ENCODE measurements at regions not wholly inside any gene's neighbourhood (a gene's known extent, or its start where the extent isn't known, plus 50 kb on each side); places are given as distances from the start of the nearest gene placed in this dataset.
A peak's percentile ranks its signal among the peaks of the same experiment; 100 is the strongest.

- TF ChIP-seq POLR2AphosphoS5 (IDR thresholded peaks at IDR 0.05) (peak in 3 of 4 donors; percentile 23 to 41 (median 28)), CTCF (IDR thresholded peaks at IDR 0.05) (no peak)
- intact Hi-C loops (cut with DNase I): no loop called here
- DNase-seq: no peak
- no peaks in the 10 kb centered on the region for H3K36me3 ChIP-seq
- no peaks in the 10 kb centered on the region for H3K27me3 ChIP-seq
- WGBS, 2 donors: 64 to 82% methylated on average over 4 of the region's 4 CpGs
- peak overlapping the region in 3 of 4 donors; percentile 13 to 30 (median 25) for H3K27ac ChIP-seq
- peaks cover 0 to 20% (median 13%) of the 10 kb centered on the region in 4 donors for H3K4me1 ChIP-seq
- H3K9me3 ChIP-seq: peaks cover 0 to 2% (median 0%) of the 10 kb centered on the region in 4 donors
- H3K4me3 ChIP-seq: no peak overlapping the region
These were observed 72.1 kb upstream of the TENM4 start for GRCh38 chr11:79512706-79513469.

- intact Hi-C loops (cut with DNase I): no loop called here
- no peak for TF ChIP-seq POLR2AphosphoS5 (IDR thresholded peaks at IDR 0.05)
- no peak for TF ChIP-seq CTCF (IDR thresholded peaks at IDR 0.05)
- no peak for TF ChIP-seq EP300 (IDR thresholded peaks at IDR 0.05)
- TF ChIP-seq POLR2A (IDR thresholded peaks at IDR 0.05): no peak
- Histone ChIP-seq H3K36me3 (no peaks in the 10 kb centered on the region), H3K27ac (no peak overlapping the region), H3K4me3 (no peak overlapping the region), H3K4me1 (peaks cover 0 to 20% (median 13%) of the 10 kb centered on the region in 4 donors), H3K27me3 (no peaks in the 10 kb centered on the region), H3K9me3 (peaks cover 0 to 2% (median 0%) of the 10 kb centered on the region in 4 donors)
- 69 to 88% methylated on average over 9 of the region's 9 CpGs for WGBS, 2 donors
- no peak for DNase-seq
These were observed 70.1 kb upstream of the TENM4 start for GRCh38 chr11:79510960-79511359.

- H3K4me1 ChIP-seq: peaks cover 0 to 23% (median 13%) of the 10 kb centered on the region in 4 donors
- 66 to 77% methylated on average over 3 of the region's 3 CpGs for WGBS, 2 donors
- H3K9me3 ChIP-seq: no peaks in the 10 kb centered on the region
- intact Hi-C loops (cut with DNase I): no loop called here
- H3K36me3 ChIP-seq: no peaks in the 10 kb centered on the region
- no peak for TF ChIP-seq EP300 (IDR thresholded peaks at IDR 0.05)
- no peak for TF ChIP-seq CTCF (IDR thresholded peaks at IDR 0.05)
- TF ChIP-seq POLR2AphosphoS5 (IDR thresholded peaks at IDR 0.05): no peak
- TF ChIP-seq POLR2A (IDR thresholded peaks at IDR 0.05): no peak
- no peak overlapping the region for H3K4me3 ChIP-seq
- no peaks in the 10 kb centered on the region for H3K27me3 ChIP-seq
- H3K27ac ChIP-seq: no peak overlapping the region
- no peak for DNase-seq
These were observed 67.6 kb upstream of the TENM4 start for GRCh38 chr11:79508461-79508860.

- no peaks in the 10 kb centered on the region for H3K36me3 ChIP-seq
- no peaks in the 10 kb centered on the region for H3K9me3 ChIP-seq
- TF ChIP-seq POLR2A (IDR thresholded peaks at IDR 0.05) (no peak), CTCF (IDR thresholded peaks at IDR 0.05) (no peak), EP300 (IDR thresholded peaks at IDR 0.05) (no peak), POLR2AphosphoS5 (IDR thresholded peaks at IDR 0.05) (no peak)
- H3K4me3 ChIP-seq: no peak overlapping the region
- WGBS, 2 donors: 68 to 79% methylated on average over 7 of the region's 7 CpGs
- peaks cover 0 to 3% (median 0%) of the 10 kb centered on the region in 3 donors for H3K27me3 ChIP-seq
- DNase-seq: no peak
- no peak overlapping the region for H3K27ac ChIP-seq
- intact Hi-C loops (cut with DNase I): no loop called here
- H3K4me1 ChIP-seq: peaks cover 0 to 23% (median 13%) of the 10 kb centered on the region in 4 donors
These were observed 66.9 kb upstream of the TENM4 start for GRCh38 chr11:79507706-79508105.

All from sigmoid colon (tissue), 6 donors.